HuH-7.5 (cell line): ENCODE measurements at regions not wholly inside any gene's neighbourhood (a gene's known extent, or its start where the extent isn't known, plus 50 kb on each side); places are given as distances from the start of the nearest gene placed in this dataset.

Experiments used
- DNase-seq: peaks from one replicate; pipeline ENCODE4 v3.0.0; 2011; ENCODE audit warnings: low spot score

DNA sequence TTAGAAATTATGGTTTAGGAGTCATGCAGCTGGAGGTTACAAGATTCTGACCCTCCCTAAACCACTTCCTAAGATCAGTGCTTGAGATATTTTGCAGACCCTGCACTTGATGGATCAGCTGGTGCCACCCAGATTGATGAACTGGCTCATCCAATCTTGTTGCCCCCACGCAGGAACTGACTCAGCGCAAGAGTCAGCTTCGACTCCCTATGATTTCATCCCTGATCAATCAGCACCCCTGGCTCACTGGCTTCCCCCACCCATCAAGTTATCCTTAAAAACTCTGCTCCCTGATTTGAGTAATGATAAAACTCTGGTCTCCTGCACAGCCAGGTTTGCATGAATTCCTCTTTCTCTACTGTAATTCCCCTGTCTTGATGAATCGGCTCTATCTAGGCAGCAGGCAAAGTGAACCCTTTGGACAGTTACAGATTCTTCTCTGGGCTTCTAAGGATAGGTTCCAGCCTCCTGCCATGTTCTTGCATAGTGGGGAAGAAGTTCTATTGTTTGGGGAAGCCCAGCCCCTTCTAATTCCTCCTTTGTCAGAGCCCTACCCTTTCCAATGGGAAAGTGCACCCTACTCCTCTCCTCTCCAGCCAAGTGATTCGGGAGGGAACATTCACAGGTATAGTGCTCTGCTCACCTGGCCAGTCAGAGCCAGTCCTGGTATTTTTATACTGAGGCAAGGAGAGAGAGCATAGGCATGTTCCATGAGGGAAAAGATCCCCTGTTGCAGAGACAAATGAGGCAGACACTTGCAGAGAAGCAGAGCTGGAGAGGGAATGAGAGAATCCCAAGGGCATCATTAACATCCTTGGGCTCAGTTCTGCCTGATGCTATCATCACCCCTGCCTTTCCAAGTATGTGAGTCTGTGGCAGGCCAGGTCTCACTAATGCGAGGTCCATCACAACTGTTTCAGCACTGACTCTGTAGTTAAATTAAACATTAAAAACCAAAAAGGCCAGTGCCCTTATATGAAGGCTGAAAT lies 224.4 kb upstream of the GALNT17 start:
- DNase-seq = no peak

DNA sequence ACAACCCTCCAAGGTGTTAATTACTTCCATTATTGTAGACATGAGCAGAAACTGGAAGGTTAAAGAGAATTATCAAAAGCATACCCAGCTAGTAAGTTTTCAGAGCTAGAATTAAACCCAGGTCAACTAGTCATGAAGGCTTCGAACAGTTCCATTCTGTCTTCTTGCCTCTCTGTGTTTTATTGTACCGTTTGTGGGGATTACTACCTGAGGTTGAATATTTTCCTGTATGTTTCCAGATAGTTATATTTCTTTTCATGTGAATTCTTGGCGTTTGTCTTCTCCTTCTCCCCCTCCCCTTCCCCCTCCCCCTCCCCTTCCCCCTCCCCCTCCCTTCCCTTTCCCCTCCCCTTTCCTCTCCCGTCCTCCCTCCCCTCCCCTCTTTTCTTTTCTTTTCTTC lies 218.0 kb upstream of the GALNT17 start:
- DNase-seq = no peak

DNA sequence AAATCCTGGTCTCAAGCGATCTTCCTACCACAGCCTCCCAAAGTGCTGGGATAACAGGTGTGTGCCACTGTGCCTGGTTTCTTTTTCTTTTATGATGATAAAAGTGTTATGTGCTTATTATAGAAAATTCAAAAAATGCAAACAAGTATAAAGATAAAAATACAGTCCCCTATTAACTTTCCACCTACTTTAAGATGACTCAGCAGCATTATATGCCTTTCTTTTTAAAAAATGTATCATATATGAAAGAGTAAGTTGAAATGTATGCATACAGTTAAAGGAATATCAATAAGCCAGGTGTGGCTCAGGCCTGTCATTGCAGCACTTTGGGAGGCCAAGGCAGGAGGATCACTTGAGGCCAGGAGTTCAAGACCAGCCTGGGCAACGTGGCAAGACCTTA lies 216.9 kb upstream of the GALNT17 start:
- no peak for DNase-seq

DNA sequence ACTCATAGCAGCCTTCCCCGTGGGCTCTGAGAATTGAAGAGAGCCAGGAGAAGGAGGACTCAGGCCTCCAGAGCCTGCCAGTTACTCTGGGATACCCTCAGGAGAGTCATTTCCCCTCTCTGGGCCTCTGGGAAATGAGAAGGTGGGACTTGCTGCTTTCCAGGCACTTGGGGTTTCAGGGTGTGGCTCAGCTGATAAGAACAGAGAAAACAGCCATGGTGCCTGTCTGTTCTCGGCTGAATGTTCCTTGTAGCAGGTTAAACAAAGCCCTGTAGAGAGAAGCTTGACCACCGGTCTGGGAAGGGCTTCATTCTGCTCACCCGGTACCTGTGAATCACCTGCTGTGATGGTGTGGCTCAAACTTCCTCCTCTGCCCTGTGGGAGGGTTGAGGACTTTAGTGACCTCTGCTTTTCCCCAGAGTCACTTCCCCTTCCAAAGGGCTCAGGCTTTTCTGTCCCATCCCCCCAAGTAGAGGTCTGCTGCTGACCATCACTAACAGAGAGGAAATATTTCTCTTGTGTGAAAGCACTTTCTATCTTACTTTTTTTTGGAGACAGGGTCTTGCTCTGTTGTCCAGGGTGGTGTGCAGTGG lies 212.4 kb upstream of the GALNT17 start:
- DNase-seq = no peak

DNA sequence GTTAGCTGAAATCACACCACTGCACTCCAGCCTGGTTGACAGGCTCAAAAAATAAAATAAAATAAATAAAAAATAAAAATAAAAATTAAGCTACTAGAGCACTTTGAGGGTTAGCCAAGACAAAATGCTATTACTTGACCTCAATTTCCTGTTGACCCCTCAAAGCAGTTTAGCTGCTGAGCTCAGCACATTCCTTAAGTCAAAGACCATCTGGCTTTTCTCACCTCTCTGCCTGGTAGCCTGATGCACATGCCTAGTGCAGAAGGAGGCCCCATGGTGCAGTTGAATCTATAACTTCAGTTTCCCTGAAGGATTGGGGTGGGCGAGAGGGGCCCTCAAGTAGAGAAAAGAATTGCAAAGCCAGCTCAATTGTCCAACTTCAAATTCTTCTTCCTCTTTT lies 211.1 kb upstream of the GALNT17 start:
- DNase-seq = no peak

DNA sequence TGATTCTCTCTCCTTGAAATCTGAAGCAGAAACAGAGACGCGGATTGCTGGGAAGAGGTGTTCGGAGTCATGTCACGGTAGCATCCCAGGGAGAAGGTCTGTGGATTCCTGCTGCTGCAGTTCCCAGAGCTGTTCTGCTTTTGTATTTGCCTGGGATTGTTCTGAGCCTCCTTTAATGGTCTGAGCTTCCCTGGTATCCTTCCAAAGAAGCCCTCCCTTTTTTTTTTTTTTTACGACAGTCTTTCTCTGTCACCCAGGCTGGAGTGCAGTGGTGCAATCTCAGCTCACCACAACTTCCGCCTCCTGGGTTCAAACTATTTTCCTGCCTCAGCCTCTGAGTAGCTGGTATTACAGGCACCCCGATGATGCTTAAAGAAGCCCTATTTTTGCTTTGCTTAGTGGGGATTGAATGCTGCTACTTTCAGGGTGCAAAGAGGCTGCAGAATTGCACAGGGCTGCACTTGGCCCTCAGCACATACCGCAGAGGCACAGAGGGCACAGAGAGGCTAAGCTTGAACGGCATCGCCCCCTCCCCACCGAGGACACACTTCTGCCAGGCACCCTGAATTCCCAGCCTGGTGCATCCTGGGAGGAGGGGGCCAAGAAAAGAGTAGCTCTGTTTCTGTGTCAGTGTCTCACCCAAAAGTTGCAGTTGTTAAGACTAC lies 208.6 kb upstream of the GALNT17 start:
- DNase-seq = no peak

DNA sequence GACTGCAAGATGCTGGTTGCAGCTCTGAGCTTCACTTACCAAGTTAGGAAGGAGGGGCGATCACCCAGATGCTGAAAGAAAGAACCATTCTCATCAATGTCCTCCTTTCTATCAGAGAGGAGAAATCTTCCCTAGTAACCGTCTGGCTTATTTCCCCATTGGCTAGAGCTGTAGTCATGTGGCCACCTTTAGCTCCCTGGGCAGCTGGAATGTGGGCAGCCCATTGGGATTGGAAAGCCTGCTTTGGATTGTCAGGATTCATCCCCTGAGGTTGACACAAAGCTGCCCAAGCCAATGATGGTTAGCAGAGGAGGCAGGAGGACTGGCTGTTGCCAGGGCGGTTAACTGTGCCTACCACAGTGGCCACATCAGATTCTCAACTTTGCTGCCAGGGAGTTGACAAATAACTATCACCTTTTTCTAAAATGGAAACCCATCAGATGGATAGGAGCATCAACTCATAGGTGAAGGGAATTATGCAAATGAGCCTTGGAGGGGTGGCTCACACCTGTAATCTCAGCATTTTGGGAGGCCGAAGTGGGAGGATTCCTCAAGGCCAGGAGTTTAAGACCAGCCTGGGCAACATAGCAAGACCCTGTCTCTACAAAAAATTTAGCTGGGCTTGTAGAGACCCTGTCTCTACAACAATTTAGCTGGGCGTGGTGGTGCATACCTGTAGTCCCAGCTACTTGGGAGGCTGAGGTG lies 206.4 kb upstream of the GALNT17 start:
- no peak for DNase-seq

DNA sequence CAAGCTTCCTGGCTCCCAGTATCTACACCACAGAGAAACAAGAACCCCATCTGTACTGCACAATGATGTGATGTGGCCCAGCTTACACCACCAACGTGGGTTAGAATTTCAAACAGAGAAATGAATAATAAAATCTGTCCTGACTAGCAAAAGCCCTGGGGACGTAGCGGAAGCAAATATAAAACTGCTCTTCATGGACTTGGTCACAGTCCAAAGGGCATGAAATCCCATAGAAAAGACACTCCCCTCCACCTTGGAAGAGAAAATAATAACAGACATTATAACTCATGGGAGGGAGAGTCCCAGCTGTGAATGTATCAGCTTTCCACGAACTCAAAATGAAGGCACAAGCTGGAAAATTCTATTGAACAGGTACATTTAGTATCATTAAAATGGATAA lies 205.3 kb upstream of the GALNT17 start:
- DNase-seq = no peak

DNA sequence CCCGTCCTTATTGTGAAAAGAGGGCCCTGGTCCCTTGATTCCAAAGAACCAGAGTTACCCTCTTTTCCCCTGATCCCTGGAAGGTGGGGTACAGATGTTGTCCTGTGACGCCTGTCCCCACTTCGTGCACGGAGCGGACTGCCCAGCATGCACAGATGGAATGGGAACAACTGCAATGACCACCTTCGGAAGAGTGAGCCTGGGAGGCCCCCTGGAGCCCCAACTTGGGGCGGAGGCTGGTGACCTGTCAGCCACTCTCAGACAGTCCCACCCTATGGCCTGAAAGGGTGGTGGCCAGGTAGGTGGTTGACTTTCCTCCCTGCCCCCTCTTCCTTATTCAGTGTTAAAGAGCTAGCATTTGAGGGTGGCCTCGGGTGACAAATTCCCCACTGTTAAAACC lies 196.6 kb upstream of the GALNT17 start:
- no peak for DNase-seq

DNA sequence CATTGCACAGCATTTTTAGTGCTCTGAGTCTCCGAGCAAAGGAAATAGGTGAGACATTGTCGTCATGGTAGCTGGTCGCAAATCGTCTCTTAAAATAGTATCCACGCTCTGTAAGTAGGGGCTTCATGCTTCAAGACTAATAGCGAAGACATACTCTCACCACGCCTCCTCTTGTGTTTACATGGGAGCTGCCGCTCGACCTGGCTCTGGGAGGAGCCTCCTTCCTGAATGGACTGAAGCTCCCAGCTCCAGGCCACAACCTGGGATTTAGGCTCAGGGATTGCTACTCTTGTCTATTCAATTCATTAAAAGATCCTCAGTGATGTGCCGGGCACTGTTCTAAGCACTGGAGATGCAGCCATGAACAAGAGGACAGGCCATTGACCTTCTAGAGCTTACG lies 196.1 kb upstream of the GALNT17 start:
- DNase-seq = no peak

DNA sequence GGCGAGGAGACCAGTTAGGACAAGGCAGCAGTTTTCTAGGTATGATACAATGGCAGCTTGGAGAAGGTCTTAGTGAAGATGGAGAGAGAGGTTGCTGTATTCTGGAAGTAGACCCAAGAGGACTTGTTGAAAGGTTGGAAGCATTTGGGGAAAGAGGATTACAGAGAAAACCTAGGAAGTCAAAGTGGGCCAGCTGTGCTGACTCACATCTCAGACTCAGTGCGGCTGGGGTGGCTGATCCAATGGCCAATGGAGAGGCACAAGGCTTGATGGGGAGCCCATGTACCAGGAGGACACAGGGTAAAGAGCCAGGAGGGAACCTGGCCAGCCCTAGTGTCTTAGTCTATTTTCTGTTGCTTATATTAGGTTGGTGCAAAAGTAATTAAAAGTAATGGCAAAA lies 194.5 kb upstream of the GALNT17 start:
- no peak for DNase-seq

DNA sequence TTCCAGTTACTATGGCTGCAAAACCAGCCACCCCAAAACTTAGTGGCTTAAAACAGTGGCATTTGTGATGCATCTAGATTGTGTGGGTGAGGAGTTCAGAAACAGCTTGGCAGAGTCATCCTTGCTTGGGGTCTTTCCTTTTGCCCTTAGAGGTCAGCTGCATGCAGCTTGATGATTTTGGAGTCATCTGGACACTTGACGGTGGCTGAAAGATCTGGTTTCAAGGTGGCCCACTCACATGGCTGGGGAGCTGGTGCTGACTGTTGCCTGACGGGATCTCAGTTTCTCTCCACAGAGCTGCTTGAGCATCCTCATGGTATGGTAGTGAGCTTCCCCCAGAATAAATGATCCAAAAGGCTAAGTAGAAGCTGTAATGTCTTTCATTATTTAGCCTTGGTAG lies 191.3 kb upstream of the GALNT17 start:
- no peak for DNase-seq

DNA sequence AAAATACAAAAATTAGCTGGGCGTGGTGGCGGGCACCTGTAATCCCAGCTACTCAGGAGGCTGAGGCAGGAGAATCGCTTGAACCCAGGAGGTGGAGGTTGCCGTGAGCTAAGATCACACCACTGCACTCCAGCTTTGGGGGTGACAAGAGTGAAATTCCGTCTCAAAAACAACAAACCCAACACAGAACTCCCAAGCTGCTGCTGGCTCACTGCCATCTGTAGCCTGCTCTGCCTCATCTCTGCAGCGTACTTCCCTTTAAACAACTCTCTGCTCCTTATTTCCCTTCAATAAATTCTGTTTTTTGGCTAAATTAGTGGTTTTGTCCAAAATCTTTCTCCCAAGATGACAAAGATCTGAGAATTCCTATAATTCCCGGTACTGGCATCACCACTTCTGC lies 189.2 kb upstream of the GALNT17 start:
- DNase-seq = no peak

DNA sequence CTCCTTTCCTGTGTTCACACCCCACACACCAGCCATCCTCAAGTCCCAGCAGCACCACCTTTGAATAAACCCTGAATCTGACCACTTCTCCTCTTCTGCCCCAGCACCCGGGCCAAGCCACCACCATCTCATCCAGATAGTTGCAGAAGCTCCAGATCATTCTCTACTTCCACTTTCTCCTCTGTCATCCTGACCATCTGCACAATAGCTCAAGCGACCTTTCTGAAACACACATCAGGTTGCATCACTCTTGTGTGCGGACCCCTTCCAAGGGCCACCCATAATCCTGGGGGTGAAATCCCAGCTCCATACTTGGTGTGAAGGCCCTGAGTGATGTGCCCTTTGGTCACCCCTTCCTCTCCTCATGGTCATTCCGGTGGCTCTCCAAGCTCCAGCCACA lies 187.4 kb upstream of the GALNT17 start:
- no peak for DNase-seq

DNA sequence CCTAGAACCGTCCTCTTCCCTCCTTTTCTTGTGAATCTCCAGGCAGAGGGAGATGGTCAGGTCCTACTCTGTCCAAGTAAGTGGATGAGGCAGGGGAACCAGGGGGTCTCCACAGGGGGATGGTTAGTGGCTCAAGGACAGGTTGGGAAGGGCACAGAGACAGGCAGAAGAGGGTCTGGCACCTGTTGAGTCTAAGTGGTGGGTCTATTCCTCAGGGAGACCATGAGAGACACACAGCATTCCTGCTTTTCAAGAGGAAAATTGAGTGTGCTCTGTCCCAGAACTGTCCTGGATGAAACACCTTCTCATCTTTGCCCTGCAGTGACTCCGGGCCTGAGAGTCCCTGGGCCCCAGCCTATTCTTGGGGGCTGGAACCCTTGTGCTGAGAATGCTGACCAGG lies 184.8 kb upstream of the GALNT17 start:
- DNase-seq = no peak

DNA sequence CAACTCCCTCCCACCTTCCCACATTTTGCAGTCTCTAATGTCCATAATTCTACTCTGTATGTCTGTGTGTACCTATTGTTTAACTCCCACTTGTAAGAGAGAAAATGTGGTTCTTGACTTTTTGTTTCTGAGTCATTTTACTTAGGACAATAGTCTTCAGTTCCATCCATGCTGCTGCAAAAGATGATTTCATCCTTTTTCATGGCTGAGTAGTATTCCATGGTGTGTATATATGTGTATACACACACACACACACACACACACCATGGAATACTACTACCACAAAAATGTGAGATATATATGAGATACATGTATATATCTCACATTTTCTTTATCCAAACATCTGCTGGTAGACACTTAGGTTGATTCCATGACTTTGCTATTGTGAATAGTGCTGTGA lies 182.1 kb upstream of the GALNT17 start:
- no peak for DNase-seq

DNA sequence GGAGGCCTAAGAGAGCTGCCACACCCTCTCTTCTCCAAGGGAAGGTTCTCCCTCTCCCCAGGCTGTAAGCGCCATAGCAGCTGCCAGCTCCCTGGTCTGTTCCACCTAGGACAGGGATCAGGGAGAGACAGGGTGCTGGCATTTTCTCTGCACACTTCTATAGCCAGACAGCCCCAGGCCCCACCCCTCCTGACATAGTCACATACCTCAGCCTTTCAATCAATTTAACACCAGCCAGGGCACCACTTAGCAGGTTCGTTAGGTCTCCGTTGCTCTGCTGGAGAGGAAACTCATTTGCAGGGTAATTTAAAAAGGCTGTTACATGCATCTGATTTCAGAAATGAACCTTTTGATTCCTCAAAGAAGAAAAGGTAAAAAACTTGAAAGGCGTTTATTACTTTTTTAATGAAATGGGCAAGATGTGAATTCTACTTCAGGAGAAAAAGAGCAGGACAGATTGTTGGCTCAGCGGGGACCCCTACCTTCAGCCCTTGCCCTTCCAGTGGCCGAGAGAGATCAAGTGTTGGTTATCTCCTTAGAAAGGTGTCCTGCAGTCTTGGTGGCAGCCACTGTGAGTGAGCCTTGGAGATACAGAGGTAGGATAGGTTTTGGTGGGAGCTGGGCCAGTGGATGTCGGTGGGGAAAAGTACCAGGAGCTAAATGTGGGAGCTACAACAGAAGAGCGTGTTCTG lies 180.5 kb upstream of the GALNT17 start:
- no peak for DNase-seq

DNA sequence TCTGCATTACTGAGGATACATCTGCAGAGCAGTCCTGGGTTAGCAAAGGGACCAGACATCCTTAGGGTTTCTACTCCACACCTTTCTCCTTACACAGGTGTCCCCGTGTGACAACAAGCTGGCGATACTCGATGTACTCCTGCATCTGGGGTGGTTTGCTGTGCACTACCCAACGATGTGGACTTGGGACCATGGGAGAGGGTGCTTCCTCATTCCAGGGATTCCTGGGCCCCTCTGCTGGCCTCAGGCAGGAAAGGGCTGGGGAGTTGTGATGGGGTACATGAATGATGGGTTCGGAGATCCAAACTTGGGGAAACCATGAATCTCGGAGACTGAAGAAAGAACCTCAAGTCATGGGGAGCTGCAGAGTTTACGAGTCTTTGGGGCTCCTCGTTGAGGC lies 179.6 kb upstream of the GALNT17 start:
- no peak for DNase-seq

DNA sequence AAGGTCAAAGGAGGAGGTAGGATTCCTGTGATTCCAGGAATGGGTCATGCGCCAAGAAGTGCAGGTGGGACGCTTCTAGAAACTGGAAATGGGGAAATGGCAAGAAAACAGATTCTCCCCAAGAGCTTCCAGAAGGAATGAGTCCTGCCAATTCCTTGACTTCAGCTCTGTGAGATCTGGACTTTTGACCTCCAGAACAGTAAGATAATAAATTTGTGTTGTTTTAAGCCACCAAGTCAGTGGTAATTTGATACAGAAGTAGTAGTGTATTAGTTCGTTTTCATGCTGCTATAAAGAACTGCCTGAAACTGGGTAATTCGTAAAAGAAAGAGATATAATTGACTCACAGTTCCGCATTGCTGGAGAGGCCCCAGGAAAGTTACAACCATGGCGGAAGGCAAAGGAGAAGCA lies 178.6 kb upstream of the GALNT17 start:
- DNase-seq = no peak

DNA sequence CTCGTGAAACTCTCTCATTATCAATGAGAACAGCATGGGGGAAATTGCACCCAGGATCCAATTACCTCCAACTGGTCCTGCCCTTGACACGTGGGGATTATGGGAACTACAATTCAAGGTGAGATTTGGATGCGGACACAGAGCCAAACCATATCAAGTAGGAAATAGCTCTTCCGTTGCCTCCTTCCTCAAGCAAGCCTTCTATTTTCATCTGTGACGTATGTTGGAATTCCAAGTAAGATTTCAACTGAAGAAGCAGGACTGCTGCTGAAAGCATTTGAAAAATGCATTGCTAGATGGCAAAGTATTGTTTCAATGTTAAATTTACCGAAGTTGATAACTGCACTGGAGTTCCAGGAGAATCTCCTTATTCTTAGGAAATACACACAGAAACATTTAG lies 178.1 kb upstream of the GALNT17 start:
- DNase-seq = no peak

DNA sequence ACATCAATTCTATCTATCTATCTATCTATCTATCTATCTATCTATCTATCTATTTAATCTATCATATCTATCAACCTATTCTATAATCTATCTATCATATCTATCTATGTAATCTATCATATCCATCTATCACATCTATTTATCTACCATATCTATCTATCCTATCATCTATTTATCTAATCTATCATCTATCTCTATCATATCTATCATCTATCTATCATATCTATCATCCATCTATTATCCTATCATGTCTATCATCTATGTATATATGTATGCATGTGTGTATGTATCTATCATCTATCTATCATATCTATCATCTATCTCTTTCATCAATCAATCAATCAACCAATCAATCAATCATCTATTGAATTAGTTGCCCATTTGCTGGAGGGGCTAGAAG lies 159.3 kb upstream of the GALNT17 start:
- DNase-seq = no peak

DNA sequence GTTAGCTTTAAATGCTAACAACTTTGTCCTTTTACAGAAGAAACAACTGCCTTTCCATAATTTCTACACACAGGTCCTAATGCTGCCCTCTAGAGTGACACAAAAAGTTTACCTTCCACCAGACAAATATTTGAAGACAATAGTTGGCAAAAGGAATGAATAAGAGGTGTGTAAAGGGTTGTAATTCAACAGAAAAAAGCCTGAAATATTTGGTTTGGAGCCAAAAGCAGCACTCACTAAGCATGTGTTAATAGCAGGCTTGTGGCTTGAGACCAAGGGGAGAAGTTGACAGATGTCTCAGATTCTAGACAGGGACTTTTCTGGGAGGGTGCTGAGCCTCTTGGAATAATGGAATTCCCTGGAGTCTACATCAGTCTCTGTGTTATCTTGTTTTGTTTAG lies 156.2 kb upstream of the GALNT17 start:
- DNase-seq = no peak
